Kasumi-1 (cell line): ENCODE measurements at regions not wholly inside any gene's neighbourhood (a gene's known extent, or its start where the extent isn't known, plus 50 kb on each side); places are given as distances from the start of the nearest gene placed in this dataset.

Experiments
- DNase-seq, 2 experiments: peaks; one replicate each; lab custom pipeline; 2025; lab: John Stamatoyannopoulos, UW

DNA sequence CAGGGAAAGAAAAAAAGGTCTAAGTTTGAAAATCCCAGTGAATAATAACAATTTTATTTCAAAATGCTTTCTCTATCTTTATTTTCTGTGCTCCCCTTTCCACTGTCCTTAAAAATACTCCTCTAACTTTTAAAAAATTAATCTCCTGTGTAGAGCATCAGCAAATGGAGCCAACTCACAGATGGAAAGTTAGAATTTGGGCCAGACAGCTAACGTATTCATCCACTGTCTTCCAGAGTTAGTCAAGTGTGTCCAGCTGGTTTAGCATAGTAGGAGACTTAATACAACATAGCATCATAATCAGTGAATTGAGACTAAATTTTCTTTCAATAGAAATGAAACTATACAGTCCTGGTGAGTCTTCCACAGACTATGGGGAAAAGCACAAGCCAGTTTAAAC is 419.0 kb upstream of the LRRC7 start:
- no peak for DNase-seq

DNA sequence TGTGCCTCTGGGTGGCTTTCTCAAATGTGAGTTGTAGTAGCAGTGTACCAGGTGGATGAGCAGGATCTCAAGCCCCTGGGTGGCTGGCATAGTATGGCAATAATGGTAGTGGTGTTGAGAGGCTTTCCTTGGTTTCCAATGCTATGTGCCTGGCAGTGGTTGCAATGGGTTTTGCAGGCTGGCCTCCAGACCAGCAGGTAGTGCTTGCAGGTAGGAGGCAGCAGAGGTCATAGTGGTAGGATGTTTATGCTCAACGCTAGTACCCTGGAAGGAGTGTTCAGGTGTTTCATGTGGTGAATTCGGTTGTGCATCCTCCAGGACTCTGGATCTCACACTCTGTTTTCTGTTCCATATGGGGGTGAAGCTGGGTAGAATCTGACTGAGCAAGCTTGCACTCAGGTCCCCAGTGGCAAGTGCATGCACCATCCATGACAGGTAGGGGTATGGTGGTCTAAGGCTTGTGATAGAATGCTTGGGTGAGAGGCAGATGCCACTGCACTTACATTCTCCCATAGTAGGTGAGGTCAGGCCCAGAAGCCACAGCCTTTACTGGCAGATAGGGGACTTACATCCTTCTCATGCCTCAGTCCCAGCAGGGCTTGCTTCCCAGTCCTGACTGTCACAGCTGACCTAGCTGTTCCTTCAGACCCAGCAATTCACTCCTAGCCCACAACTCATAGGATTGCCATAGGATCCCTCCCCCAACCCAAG is 410.5 kb upstream of the LRRC7 start:
- no peak for DNase-seq

DNA sequence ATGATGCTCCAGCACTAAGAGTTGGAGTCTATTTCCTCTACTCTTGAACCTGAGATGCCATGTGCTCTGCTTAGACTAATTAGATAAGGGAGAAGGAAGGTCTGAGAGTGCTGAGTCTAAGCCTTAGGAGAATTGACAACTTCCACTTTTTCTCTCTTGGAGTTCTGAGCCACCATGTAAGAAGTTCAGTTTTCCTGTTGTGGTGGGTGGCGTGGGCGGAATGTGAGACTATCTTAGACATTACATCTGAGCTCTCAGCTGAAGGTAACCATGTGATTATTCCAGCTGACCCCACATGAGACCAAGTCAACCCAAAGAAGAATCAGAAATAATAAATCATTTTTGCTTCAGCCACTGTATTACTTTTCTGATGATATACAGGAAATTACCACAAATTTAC is 404.5 kb upstream of the LRRC7 start:
- peak in 1 of 2 experiments; percentile 5 for DNase-seq

- DNase-seq, result no peak
Observed at GRCh38 chr1:69163779-69164178, 403.9 kb upstream of the LRRC7 start.

- DNase-seq, result no peak
Observed at GRCh38 chr1:69167876-69168275, 399.8 kb upstream of the LRRC7 start.

DNA sequence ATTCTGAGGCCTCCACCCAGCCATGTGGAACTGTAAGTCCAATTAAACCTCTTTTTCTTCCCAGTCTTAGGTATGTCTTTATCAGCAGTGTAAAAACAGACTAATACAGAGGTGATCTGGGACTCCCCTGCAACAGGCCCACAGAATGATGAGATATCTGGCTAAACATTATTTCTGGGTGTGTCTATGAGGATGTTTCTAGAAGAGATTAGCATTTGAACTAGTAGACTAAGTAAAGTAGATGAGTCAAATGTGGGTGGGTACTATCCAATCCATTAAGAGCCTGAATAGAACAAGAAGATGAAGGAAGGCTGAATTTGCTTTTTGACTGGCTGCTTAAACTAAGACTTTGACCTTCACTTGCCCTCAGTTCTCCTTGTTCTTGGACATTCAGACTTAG is 396.5 kb upstream of the LRRC7 start:
- no peak for DNase-seq

- peak in 1 of 2 experiments; percentile 1 for DNase-seq
Observed at GRCh38 chr1:69172003-69173000, 395.4 kb upstream of the LRRC7 start.

- no peak for DNase-seq
Observed at GRCh38 chr1:69175053-69175452, 392.7 kb upstream of the LRRC7 start.

DNA sequence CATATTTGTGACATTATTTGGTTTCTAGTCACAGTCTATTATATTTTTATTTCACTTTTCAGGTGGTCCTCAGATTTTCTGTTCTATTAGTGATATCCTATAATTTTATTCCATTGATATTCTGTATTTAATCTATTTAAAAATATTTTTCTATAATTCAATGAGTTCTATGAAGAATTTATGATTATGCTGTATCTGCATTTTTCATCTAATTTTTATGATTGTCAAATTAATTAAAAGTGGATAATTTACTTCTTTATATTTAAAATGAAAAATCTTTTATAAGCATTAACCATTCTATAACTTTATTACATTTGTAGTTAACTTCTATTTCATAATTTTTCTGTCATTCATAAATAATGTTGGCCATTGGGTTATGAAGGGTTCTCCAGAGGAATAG is 387.4 kb upstream of the LRRC7 start:
- no peak for DNase-seq

DNA sequence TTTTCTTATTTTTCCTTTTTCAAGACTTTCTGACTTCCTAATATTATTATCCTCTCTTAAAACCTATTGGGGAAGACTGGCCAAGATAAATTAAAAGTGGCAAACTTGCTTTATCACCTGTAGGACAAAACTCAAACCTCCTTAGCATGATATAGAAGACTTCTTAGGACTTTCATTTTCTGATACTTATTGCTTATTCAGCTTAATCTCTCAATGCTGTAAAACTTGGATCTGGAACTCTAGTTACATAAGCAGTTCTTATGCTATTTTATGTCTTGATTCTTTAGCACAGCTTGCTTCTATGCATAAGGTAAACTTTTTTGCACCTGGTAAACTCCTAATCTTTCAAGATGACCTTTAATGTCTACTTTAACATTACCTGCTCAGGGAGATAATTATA is 382.3 kb upstream of the LRRC7 start:
- no peak for DNase-seq

- DNase-seq, result no peak
Observed at GRCh38 chr1:69191335-69191734, 376.4 kb upstream of the LRRC7 start.

DNA sequence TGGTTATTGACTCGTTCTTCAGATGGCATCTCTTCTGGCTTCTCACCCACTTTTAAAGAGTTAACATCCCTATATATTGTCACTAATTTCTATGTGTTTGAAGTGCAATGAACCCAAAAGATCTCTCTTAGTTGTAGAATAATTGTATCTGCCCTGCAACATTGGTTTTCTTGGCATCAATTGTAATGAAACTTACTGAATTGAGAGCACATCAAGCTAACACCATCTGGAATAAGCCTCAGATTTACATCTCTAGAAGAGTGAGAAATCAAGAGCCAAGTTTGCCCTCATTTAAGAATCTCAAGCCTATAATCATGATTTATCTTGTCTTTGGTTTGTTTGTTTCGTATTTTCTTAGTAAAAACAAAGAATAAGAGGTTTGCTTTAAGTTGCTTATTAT is 372.6 kb upstream of the LRRC7 start:
- no peak for DNase-seq

GRCh38 chr1:69196071-69196470 is 371.7 kb upstream of the LRRC7 start:
- DNase-seq, result no peak

DNA sequence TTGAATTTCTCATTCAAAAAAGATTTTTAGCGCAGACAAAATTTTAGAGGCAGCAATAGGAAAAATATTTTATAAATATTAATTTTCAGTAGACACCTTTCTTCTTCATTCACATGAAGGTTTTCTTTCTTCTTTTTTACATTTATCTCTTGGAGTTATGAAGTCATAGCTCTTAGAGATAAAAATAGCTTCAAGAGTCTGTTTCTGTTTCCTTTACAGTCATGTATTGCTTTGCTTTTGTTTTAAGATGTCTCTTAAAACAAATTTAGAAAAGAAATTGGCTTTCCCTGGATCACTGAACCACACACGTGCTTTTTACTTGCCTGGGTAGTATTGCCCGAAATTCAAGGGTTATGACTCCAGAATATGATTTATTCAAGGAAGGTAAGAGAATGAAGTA is 369.9 kb upstream of the LRRC7 start:
- no peak for DNase-seq

GRCh38 chr1:69201716-69202115 is 366.0 kb upstream of the LRRC7 start:
- DNase-seq, result no peak

DNA sequence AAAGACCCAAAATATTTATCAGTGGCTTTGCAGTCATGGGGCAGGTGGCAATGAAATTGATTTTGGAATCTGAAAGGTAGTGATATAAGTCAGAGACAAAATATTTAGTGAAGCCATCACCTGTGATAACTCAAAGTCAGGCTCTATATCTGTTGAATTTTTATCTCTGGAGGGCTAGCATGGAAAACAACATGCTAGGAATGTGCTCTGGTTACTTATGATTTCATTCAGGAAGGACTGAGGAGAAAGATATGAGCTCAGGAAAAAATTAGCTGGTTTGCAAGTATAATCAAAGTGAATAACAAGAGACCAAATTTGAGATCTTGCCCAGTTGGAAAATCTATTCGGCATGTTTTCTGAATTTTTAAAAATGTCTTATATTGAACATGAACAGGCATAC is 364.6 kb upstream of the LRRC7 start:
- DNase-seq, result no peak

- DNase-seq, result no peak
Observed at GRCh38 chr1:69213644-69214043, 354.1 kb upstream of the LRRC7 start.

DNA sequence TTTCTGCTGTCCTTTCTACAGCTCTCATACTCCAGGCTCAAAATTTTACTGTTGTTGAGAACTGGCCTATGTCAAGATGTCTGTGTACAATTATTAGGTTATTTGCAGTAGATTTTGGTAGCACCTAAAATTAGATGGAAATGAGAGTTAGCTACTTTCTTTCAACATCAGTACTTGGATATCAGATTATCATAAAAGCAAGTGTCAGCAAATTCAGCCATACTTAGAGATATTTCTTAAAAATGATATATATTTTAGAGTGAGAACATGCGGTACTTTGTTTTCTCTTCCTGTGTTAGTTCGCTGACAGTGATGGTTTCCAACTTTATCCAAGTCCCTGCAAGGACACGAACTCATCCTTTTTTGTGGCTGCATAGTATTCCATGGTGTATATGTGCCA is 351.8 kb upstream of the LRRC7 start:
- no peak for DNase-seq

- no peak for DNase-seq
Observed at GRCh38 chr1:69220672-69221071, 347.1 kb upstream of the LRRC7 start.

DNA sequence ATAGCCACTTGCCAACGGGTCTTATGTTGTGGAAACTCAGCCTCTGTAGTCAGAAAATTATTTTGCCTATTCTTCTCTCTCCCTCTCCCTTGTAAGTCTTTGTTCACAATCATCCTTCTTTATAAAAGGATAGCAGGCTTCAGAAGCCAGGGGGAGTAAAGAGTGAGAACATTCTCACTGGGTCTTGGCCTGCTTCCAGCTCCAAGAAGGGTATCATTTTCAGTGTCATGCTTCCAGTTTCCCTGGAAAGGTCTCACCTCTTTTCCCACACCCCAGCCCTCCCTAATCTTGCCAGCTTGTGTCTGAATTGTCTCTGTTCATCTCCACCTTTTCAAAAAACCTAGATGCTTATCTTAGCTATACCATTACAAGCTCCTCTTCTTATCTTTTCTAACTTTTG is 346.2 kb upstream of the LRRC7 start:
- DNase-seq, result no peak

DNA sequence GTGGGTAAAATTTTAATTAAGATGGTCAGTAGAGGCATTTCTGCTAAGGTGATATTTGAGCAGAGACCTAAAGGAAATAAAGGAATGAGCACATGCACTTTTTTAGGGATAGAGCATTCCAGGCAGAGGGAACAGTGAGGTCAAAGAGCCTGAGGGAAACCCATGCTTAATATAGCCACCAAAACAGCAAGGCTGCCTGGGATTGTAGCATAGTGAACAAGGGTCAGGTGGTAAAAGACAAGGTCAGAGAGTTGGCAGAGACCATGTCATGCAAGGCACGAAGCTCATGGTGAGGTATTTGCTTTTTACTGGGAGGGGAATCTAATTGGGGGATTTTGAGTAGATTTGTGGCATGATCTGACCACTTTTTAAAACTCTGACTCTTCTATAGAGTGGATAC is 344.6 kb upstream of the LRRC7 start:
- DNase-seq, result no peak

- no peak for DNase-seq
Observed at GRCh38 chr1:69228501-69228900, 339.2 kb upstream of the LRRC7 start.

DNA sequence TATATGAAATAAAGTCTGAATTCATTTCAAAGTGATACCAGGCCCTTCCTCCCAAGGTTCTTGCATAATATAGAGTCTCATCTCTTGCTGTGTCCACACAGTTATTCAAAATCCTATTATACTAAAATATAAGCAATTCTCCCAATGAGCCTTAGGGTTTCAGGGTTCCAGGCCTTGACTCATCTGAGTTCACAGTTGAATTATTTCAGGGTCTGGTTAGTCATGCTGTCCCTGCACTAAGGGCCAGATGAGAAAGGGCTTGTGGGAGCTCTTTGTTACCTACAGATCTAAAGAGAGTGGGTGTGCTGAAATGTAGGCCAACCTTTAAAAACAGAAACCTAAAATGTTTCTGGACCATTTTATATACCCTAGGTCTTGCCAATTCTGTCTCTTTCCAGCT is 337.5 kb upstream of the LRRC7 start:
- no peak for DNase-seq
